Ecto neural progenitor cell (in vitro differentiated cells): ENCODE measurements at regions not wholly inside any gene's neighbourhood (a gene's known extent, or its start where the extent isn't known, plus 50 kb on each side); places are given as distances from the start of the nearest gene placed in this dataset.

ENCODE experiments used
- DNase-seq: peaks from one replicate; pipeline ENCODE4 v3.0.0-alpha.2; 2018; ENCODE audit warnings: low spot score

- DNase-seq: no peak
Observed at GRCh38 chr4:66404141-66404540, 733.9 kb upstream of the EPHA5 start.

- DNase-seq: no peak
Observed at GRCh38 chr4:66376921-66377320, 706.6 kb upstream of the EPHA5 start.

GRCh38 chr4:66376396-66376795 lies 706.1 kb upstream of the EPHA5 start:
- no peak for DNase-seq

- no peak for DNase-seq
Observed at GRCh38 chr4:66373268-66373667, 703.0 kb upstream of the EPHA5 start.

- no peak for DNase-seq
Observed at GRCh38 chr4:66372706-66373105, 702.4 kb upstream of the EPHA5 start.

GRCh38 chr4:66367043-66367660 lies 696.9 kb upstream of the EPHA5 start:
- DNase-seq: no peak

- DNase-seq: peak; percentile 52
Observed at GRCh38 chr4:66360395-66360794, 690.1 kb upstream of the EPHA5 start.

- no peak for DNase-seq
Observed at GRCh38 chr4:66357316-66357715, 687.0 kb upstream of the EPHA5 start.

- no peak for DNase-seq
Observed at GRCh38 chr4:66355328-66355727, 685.0 kb upstream of the EPHA5 start.

- no peak for DNase-seq
Observed at GRCh38 chr4:66351761-66352160, 681.5 kb upstream of the EPHA5 start.

GRCh38 chr4:66340286-66340893 lies 670.1 kb upstream of the EPHA5 start:
- no peak for DNase-seq

GRCh38 chr4:66339007-66339406 lies 668.7 kb upstream of the EPHA5 start:
- DNase-seq: no peak

GRCh38 chr4:66331761-66332160 lies 661.5 kb upstream of the EPHA5 start:
- no peak for DNase-seq

GRCh38 chr4:66330125-66330524 lies 659.8 kb upstream of the EPHA5 start:
- DNase-seq: no peak

- DNase-seq: no peak
Observed at GRCh38 chr4:66328803-66329574, 658.7 kb upstream of the EPHA5 start.

- no peak for DNase-seq
Observed at GRCh38 chr4:66307641-66308438, 637.6 kb upstream of the EPHA5 start.

GRCh38 chr4:66300336-66300934 lies 630.1 kb upstream of the EPHA5 start:
- no peak for DNase-seq

GRCh38 chr4:66298569-66298968 lies 628.3 kb upstream of the EPHA5 start:
- DNase-seq: no peak

GRCh38 chr4:66297703-66298102 lies 627.4 kb upstream of the EPHA5 start:
- no peak for DNase-seq

GRCh38 chr4:66294638-66295037 lies 624.3 kb upstream of the EPHA5 start:
- no peak for DNase-seq

GRCh38 chr4:66284991-66285451 lies 614.7 kb upstream of the EPHA5 start:
- DNase-seq: no peak

GRCh38 chr4:66279084-66279483 lies 608.8 kb upstream of the EPHA5 start:
- DNase-seq: no peak
